HEK293 (cell line): ENCODE measurements at regions not wholly inside any gene's neighbourhood (a gene's known extent, or its start where the extent isn't known, plus 50 kb on each side); places are given as distances from the start of the nearest gene placed in this dataset.

ENCODE experiments used
- CTCF ChIA-PET: fragments of 350-600 bp; formaldehyde crosslinking; extraction: SDS; loops from one replicate; lab custom pipeline; 2021; ENCODE audit warnings: antibody characterized with exemption; lab: Yijun Ruan, JAX
- POLR2A ChIA-PET: fragments of 300-600 bp; formaldehyde crosslinking; extraction: SDS; loops from one replicate; lab custom pipeline; 2020; ENCODE audit warnings: antibody characterized with exemption, inconsistent platforms; lab: Yijun Ruan, JAX
- H3K27ac ChIP-seq: fragments of 200-500 bp; sonication (Bioruptor generic); 2 replicates; pipeline ENCODE4 v1.5.1; 2014; ENCODE audit warnings: low read depth, low read length, control low read depth, inconsistent platforms; ENCODE audit errors: extremely low read depth
- H3K36me3 ChIP-seq, 2 experiments: fragments of 200-500 bp in 1 of 2; sonication (Bioruptor generic) in 1 of 2; 1 replicate in 1 of 2; 2 replicates in 1 of 2; pipeline ENCODE4 v1.5.1; 2014 to 2017; ENCODE audit warnings: inconsistent platforms in 2 of 2, low read length in 2 of 2; ENCODE audit not compliant: control insufficient read depth in 2 of 2, insufficient read depth in 1 of 2
- H3K4me1 ChIP-seq: fragments of 200-500 bp; sonication (Bioruptor generic); 2 replicates; pipeline ENCODE4 v1.5.1; 2014; ENCODE audit warnings: mild to moderate bottlenecking, low read length, inconsistent platforms; ENCODE audit not compliant: control insufficient read depth, insufficient read depth
- H3K4me3 ChIP-seq: 2 replicates; pipeline ENCODE4 v1.5.1; 2011; ENCODE audit warnings: low read depth, mild to moderate bottlenecking, control low read depth, low read length, moderate library complexity
- H3K9me3 ChIP-seq: fragments of 200-500 bp; sonication (Bioruptor generic); 2 replicates; pipeline ENCODE4 v1.5.1; 2014; ENCODE audit warnings: low read depth, low read length, inconsistent platforms; ENCODE audit not compliant: control insufficient read depth, insufficient read depth
- FEZF1 ChIP-seq: fragments of 450-650 bp; formaldehyde crosslinking; IDR thresholded peaks from 2 replicates; pipeline ENCODE4 v1.5.1; 2016; ENCODE audit warnings: missing biosample characterization, missing genetic modification characterization
- GLIS1 ChIP-seq: fragments of 450-650 bp; formaldehyde crosslinking; IDR thresholded peaks from 2 replicates; pipeline ENCODE4 v1.5.1; 2016; ENCODE audit warnings: missing biosample characterization, missing genetic modification characterization
- SP7 ChIP-seq: fragments of 450-650 bp; formaldehyde crosslinking; IDR thresholded peaks from 2 replicates; pipeline ENCODE4 v1.5.1; 2016; ENCODE audit warnings: missing biosample characterization, missing genetic modification characterization
- ZIC2 ChIP-seq: fragments of 450-650 bp; formaldehyde crosslinking; IDR thresholded peaks from 2 replicates; pipeline ENCODE4 v1.5.1; 2016; ENCODE audit warnings: missing biosample characterization, missing genetic modification characterization
- ZNF114 ChIP-seq: fragments of 450-650 bp; formaldehyde crosslinking; IDR thresholded peaks from 2 replicates; pipeline ENCODE4 v1.5.0; 2017; ENCODE audit warnings: missing biosample characterization, missing genetic modification characterization
- ZNF132 ChIP-seq: fragments of 450-650 bp; formaldehyde crosslinking; IDR thresholded peaks from 2 replicates; pipeline ENCODE4 v1.5.1; 2017; ENCODE audit warnings: missing biosample characterization, missing genetic modification characterization, borderline replicate concordance
- ZNF155 ChIP-seq: fragments of 450-650 bp; formaldehyde crosslinking; IDR thresholded peaks from 2 replicates; pipeline ENCODE4 v1.5.1; 2016; ENCODE audit warnings: missing biosample characterization, missing genetic modification characterization
- ZNF2 ChIP-seq: fragments of 450-650 bp; formaldehyde crosslinking; IDR thresholded peaks from 2 replicates; pipeline ENCODE4 v1.5.1; 2016; ENCODE audit warnings: missing biosample characterization, missing genetic modification characterization
- ZNF324 ChIP-seq: fragments of 450-650 bp; formaldehyde crosslinking; IDR thresholded peaks from 2 replicates; pipeline ENCODE4 v1.5.1; 2016; ENCODE audit warnings: missing biosample characterization, missing genetic modification characterization
- ZNF335 ChIP-seq: fragments of 450-650 bp; formaldehyde crosslinking; conservative IDR thresholded peaks from 2 replicates; pipeline ENCODE4 v1.5.1; 2016; ENCODE audit warnings: missing biosample characterization, missing genetic modification characterization
- ZNF37A ChIP-seq: fragments of 450-650 bp; IDR thresholded peaks from 2 replicates; pipeline ENCODE4 v1.5.1; 2018; ENCODE audit warnings: missing biosample characterization, missing genetic modification characterization
- ZNF514 ChIP-seq: fragments of 450-650 bp; formaldehyde crosslinking; IDR thresholded peaks from 2 replicates; pipeline ENCODE4 v1.5.1; 2016; ENCODE audit warnings: missing biosample characterization, missing genetic modification characterization
- ZNF521 ChIP-seq: fragments of 450-650 bp; formaldehyde crosslinking; IDR thresholded peaks from 2 replicates; pipeline ENCODE4 v1.5.1; 2017; ENCODE audit warnings: missing biosample characterization, mild to moderate bottlenecking, missing genetic modification characterization
- ZNF548 ChIP-seq: fragments of 450-650 bp; formaldehyde crosslinking; IDR thresholded peaks from 2 replicates; pipeline ENCODE4 v1.5.1; 2016; ENCODE audit warnings: missing biosample characterization, missing genetic modification characterization
- ZNF549 ChIP-seq: fragments of 450-650 bp; IDR thresholded peaks from 2 replicates; pipeline ENCODE4 v1.5.1; 2018; ENCODE audit warnings: missing biosample characterization, missing genetic modification characterization, mild to moderate bottlenecking, inconsistent platforms, moderate library complexity
- ZNF600 ChIP-seq: fragments of 450-650 bp; formaldehyde crosslinking; IDR thresholded peaks from 2 replicates; pipeline ENCODE4 v1.5.1; 2016; ENCODE audit warnings: missing biosample characterization, missing genetic modification characterization
- ZNF701 ChIP-seq: fragments of 450-650 bp; formaldehyde crosslinking; IDR thresholded peaks from 2 replicates; pipeline ENCODE4 v1.5.1; 2016; ENCODE audit warnings: missing biosample characterization, missing genetic modification characterization
- ZXDB ChIP-seq: fragments of 450-650 bp; formaldehyde crosslinking; IDR thresholded peaks from 2 replicates; pipeline ENCODE4 v1.5.1; 2016; ENCODE audit warnings: missing biosample characterization, missing genetic modification characterization
- TF ChIP-seq, protein P1 (sequence below): fragments of 450-650 bp; formaldehyde crosslinking; IDR thresholded peaks from 2 replicates; pipeline ENCODE4 v1.5.1; 2017; ENCODE audit warnings: missing biosample characterization, missing genetic modification characterization
- TF ChIP-seq, protein P2 (sequence below): fragments of 450-650 bp; formaldehyde crosslinking; IDR thresholded peaks from 2 replicates; pipeline ENCODE4 v1.5.1; 2016; ENCODE audit warnings: missing biosample characterization, missing genetic modification characterization
- TF ChIP-seq, protein P3 (sequence below): fragments of 450-650 bp; formaldehyde crosslinking; IDR thresholded peaks from 2 replicates; pipeline ENCODE4 v1.5.1; 2016; ENCODE audit warnings: missing biosample characterization, missing genetic modification characterization

DNA sequence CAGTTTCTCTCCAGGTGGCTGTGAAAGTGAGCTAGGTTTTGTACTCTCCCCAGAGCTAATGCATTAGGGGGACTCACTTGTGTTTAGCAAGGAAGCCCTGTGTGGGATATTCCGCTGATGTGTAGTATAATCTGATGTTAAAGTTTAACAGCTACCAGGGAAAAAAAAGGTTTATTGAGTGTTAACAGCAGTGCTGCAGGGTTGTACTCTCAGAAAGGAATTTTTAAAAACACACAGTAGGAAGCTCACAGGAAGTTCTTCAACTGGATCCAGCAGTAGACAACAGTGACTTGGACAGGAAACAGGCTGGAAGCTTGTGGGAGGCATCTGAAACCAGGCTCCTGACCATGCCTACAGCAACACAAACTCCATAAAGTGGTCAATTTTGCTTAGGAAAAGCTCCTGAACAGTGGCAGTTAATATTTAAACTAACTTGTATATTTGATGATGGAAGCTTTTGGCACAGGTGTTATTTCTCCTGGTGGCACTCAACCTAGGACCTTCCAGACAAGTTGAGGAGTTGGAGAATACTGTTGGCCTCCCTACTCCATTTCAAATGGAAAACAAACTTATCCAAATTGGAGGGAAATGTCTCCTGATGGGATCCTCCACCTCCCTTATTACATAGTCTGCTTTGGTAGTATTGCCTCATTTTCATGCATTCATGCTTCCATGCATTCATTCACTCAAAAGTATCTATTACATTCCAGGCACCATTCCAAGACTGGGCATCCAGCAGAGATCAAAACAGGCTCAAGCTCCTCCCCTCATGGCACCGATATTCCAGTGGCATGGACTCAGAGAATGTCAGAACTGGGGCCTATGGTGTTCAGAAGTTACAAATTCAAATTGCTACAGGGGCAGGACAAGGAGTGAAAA, 54.7 kb downstream of the FOXD1 start (continued):
- TF ChIP-seq ZIC2 (tag by site-specific recombination) (peak; percentile 59), ZNF324 (tag by site-specific recombination) (peak; percentile 74; the same call in 1 of the 2 replicates), ZNF600 (tag by site-specific recombination) (peak; percentile 42), ZNF335 (tag by site-specific recombination) (peak; percentile 33), ZNF549 (0 out of 2 replicates have a peak, but pooled peaks have one; percentile 29), ZNF548 (tag by site-specific recombination) (no peak), ZXDB (tag by site-specific recombination) (peak; percentile 51), ZNF132 (no peak), FEZF1 (tag by site-specific recombination) (0 out of 2 replicates have a peak, but pooled peaks have one; percentile 37), ZNF2 (tag by site-specific recombination) (no peak), SP7 (peak; percentile 74)
- TF ChIP-seq, protein P1, sequence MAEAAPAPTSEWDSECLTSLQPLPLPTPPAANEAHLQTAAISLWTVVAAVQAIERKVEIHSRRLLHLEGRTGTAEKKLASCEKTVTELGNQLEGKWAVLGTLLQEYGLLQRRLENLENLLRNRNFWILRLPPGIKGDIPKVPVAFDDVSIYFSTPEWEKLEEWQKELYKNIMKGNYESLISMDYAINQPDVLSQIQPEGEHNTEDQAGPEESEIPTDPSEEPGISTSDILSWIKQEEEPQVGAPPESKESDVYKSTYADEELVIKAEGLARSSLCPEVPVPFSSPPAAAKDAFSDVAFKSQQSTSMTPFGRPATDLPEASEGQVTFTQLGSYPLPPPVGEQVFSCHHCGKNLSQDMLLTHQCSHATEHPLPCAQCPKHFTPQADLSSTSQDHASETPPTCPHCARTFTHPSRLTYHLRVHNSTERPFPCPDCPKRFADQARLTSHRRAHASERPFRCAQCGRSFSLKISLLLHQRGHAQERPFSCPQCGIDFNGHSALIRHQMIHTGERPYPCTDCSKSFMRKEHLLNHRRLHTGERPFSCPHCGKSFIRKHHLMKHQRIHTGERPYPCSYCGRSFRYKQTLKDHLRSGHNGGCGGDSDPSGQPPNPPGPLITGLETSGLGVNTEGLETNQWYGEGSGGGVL (tag by site-specific recombination): peak; percentile 28

DNA sequence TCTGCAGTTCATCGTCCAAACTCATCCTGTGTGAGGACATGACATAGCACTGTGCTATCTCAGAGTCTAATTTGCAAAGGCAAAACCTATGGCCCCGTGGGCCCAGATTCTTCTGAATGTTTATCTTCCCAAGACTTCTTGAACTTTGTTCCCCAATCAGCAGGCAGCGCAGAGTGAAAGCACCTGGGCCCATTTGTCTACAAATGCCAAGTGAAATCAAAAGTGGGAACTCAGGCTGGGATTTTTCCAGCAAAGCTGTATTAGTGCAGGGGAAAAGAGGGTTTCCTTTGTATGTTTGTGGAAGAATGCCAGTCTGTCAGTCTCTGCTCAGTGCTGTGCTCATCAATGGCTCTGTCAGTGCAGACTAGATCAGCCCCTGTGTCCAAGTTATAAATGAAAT, 55.8 kb downstream of the FOXD1 start:
- ChIA-PET CTCF (interaction anchor here (0.7 kb wide), 2 partner anchors 8 to 126 kb away, joined by 3 to 4 read pairs; no protein-coding TSS in a partner anchor), POLR2A (no interaction called here)
- no peaks in the 10 kb centered on the region for H3K9me3 ChIP-seq
- TF ChIP-seq ZNF132 (no peak), ZNF514 (tag by site-specific recombination) (no peak), ZNF701 (tag by site-specific recombination) (no peak), ZNF155 (tag by site-specific recombination) (no peak), GLIS1 (tag by site-specific recombination) (no peak), ZNF37A (no peak), ZNF114 (tag by site-specific recombination) (no peak), ZNF521 (no peak)
- TF ChIP-seq, protein P2, sequence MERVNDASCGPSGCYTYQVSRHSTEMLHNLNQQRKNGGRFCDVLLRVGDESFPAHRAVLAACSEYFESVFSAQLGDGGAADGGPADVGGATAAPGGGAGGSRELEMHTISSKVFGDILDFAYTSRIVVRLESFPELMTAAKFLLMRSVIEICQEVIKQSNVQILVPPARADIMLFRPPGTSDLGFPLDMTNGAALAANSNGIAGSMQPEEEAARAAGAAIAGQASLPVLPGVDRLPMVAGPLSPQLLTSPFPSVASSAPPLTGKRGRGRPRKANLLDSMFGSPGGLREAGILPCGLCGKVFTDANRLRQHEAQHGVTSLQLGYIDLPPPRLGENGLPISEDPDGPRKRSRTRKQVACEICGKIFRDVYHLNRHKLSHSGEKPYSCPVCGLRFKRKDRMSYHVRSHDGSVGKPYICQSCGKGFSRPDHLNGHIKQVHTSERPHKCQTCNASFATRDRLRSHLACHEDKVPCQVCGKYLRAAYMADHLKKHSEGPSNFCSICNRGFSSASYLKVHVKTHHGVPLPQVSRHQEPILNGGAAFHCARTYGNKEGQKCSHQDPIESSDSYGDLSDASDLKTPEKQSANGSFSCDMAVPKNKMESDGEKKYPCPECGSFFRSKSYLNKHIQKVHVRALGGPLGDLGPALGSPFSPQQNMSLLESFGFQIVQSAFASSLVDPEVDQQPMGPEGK (tag by site-specific recombination): no peak
- TF ChIP-seq, protein P3, sequence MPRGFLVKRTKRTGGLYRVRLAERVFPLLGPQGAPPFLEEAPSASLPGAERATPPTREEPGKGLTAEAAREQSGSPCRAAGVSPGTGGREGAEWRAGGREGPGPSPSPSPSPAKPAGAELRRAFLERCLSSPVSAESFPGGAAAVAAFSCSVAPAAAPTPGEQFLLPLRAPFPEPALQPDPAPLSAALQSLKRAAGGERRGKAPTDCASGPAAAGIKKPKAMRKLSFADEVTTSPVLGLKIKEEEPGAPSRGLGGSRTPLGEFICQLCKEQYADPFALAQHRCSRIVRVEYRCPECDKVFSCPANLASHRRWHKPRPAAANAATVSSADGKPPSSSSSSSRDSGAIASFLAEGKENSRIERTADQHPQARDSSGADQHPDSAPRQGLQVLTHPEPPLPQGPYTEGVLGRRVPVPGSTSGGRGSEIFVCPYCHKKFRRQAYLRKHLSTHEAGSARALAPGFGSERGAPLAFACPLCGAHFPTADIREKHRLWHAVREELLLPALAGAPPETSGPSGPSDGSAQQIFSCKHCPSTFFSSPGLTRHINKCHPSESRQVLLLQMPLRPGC (tag by site-specific recombination): no peak
- H3K27ac ChIP-seq: no peak overlapping the region
- peaks cover 25% of the 10 kb centered on the region for H3K4me1 ChIP-seq
- H3K36me3 ChIP-seq: no peaks in the 10 kb centered on the region
- H3K4me3 ChIP-seq: no peak overlapping the region
